ENCODE measurements at regions not wholly inside any gene's neighbourhood (a gene's known extent, or its start where the extent isn't known, plus 50 kb on each side); places are given as distances from the start of the nearest gene placed in this dataset.
"Not testable (repeated sequence)": the region's sequence is repeated elsewhere in the genome, so short reads cannot be mapped to it uniquely, and the experiment has no call there.

GRCh38 chr16:21363550-21364223, 85.6 kb upstream of the CRYM start:
- DNase-seq: not testable (repeated sequence)

- DNase-seq: peak; percentile 52
Observed at GRCh38 chr16:21361612-21362227, 83.6 kb upstream of the CRYM start.

- DNase-seq: not testable (repeated sequence)
Observed at GRCh38 chr16:21361045-21361444, 83.0 kb upstream of the CRYM start.

GRCh38 chr16:21359513-21359912, 81.4 kb upstream of the CRYM start:
- not testable (repeated sequence) for DNase-seq

GRCh38 chr16:21358261-21358795, 80.2 kb upstream of the CRYM start:
- not testable (repeated sequence) for DNase-seq

GRCh38 chr16:21356308-21356707, 78.2 kb upstream of the CRYM start:
- DNase-seq: not testable (repeated sequence)

- DNase-seq: not testable (repeated sequence)
Observed at GRCh38 chr16:21351433-21351832, 73.3 kb upstream of the CRYM start.

GRCh38 chr16:21350851-21351250, 72.8 kb upstream of the CRYM start:
- not testable (repeated sequence) for DNase-seq

GRCh38 chr16:21349336-21349735, 71.2 kb upstream of the CRYM start:
- DNase-seq: not testable (repeated sequence)

- not testable (repeated sequence) for DNase-seq
Observed at GRCh38 chr16:21348815-21349214, 70.7 kb upstream of the CRYM start.

GRCh38 chr16:21347538-21347937, 69.4 kb upstream of the CRYM start:
- DNase-seq: not testable (repeated sequence)

GRCh38 chr16:21346756-21347491, 68.8 kb upstream of the CRYM start:
- not testable (repeated sequence) for DNase-seq

GRCh38 chr16:21344361-21344912, 66.3 kb upstream of the CRYM start:
- DNase-seq: not testable (repeated sequence)

GRCh38 chr16:21341101-21341500, 63.0 kb upstream of the CRYM start:
- DNase-seq: no peak

- DNase-seq: no peak
Observed at GRCh38 chr16:21339941-21340340, 61.9 kb upstream of the CRYM start.

GRCh38 chr16:21339269-21339641, 61.2 kb upstream of the CRYM start:
- no peak for DNase-seq

- no peak for DNase-seq
Observed at GRCh38 chr16:21338537-21339268, 60.6 kb upstream of the CRYM start.

GRCh38 chr16:21336231-21336630, 58.1 kb upstream of the CRYM start:
- no peak for DNase-seq

GRCh38 chr16:21334188-21335146, 56.4 kb upstream of the CRYM start:
- not testable (repeated sequence) for DNase-seq

- DNase-seq: not testable (repeated sequence)
Observed at GRCh38 chr16:21333683-21334082, 55.6 kb upstream of the CRYM start.
